GM18511 (cell line): ENCODE measurements at regions not wholly inside any gene's neighbourhood (a gene's known extent, or its start where the extent isn't known, plus 50 kb on each side); places are given as distances from the start of the nearest gene placed in this dataset.
"Not testable (repeated sequence)": the region's sequence is repeated elsewhere in the genome, so short reads cannot be mapped to it uniquely, and the experiment has no call there.

ENCODE experiments used
- ATAC-seq: cut with Tn5 transposase; IDR thresholded peaks from one replicate; pipeline ENCODE4 v1.9.1; 2021; ENCODE audit warnings: mild to moderate bottlenecking, moderate library complexity; ENCODE audit not compliant: unreplicated experiment

DNA sequence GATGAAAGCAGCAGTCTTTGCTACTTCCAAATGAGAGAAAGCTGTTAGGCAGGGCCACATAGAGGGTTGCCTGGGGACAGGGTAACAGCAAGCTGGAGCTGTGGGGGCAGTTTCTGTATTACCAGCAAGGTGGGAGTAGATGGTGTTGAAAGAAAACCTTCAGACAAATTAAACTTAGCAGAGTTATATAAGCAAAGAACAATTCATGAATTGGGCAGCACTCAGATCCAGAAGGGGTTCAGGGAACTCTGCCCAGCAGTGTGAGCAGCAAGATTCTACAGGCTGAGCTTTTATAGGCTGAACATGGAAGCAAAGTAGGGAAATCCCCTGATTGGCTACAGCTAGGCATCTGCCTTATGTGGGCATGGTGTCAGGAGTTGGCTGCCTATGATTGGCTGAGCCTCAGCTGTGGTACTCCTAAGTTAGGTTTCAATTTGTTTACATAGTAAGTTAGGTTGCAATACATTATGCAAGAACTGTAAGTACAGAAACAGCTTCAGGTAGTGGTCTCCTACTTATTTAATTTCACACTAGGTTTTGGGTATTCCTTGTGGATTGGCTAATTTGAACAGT, 64.1 kb upstream of the TMPRSS2 start:
- ATAC-seq = no peak

DNA sequence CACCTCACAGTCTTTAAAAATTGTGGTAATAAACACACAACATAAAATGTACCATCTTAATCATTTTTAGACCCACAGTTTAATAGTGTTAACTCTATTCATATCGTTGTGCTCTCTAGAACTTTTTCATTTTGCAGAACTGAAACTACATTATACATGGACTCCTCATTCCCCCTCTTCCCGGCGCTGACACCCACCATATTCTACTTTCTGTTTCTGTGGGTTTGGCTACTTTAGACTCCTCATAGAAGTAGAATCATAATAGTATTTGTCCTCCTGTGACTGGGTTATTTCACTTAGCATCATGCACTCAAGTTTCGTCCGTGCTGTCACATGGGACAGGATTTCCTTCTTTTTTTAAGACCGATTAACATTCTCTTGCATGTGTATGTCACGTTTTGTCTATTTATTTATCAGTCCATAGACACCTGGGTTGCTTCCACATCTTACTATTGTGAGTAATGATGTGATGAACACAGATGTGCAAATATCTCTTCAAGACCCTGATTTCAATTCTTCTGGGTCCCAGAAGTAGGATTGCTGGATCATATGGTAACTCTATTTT, 62.9 kb upstream of the TMPRSS2 start:
- ATAC-seq = peak; percentile 91

DNA sequence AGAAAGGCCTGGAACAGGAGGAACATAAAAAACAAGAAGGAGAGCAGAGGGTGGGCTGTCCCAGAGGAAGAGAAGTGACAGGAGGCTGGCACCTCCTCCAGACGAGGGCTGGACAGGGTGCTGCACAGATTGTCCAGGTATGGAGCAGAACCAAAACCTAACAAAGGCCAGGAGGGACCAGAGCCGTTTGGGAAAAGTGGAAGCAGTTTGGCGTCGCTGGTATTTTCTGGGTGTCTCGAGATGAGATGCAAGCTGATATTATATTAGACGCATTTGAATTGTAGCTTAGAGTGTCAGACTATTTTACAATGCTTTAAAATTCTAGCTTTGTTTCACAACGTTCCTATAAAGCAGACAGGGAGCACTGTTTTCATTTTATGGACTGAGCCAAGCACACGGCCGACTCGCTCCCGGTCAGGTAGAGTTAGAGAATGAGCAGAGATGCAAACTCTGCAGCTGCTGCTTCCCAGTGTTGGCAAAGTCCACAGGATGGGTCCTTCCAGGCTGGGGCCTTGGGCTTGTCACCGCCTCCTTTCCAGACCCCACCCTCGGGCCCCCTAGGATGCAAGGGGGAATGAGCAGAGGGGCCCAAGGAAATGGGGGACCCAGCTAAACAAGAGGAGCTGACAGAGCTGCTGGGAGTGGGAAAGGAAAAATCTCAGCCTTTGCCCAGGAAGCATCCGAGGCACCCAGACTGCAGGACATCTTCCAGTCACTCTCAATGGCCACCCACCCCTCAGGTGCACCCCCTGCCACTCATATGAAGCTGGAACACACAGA, 60.8 kb upstream of the TMPRSS2 start:
- no peak for ATAC-seq

DNA sequence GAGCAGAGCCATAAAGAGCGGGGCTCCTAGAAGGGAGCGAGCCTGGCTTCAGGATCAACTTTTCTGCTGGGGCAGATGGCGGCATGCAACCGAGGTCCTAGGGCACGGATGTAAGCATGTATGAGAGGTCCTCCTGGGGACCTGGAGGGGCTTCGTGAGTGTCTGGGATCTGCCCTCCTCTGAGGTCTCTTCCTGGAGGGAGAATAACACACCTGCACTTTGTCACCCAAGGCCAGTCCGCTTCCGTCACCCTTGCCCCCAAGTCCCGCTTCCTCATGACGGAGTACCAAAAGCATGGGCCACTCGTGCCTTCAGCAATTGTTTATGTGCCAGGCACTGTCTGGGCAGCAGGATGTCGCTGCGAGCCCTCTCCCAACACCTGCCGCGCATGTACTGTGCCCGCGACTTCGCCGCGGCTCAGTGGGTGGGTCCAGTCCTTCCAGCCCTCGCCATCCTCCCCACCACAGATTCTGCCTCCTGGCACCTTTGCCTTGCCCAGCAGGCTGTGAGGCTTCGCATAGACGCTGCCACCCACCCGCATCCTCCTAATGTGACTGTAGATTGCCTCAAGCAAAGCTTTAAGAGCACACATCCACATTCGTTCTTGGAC, 60.0 kb upstream of the TMPRSS2 start:
- ATAC-seq = no peak

DNA sequence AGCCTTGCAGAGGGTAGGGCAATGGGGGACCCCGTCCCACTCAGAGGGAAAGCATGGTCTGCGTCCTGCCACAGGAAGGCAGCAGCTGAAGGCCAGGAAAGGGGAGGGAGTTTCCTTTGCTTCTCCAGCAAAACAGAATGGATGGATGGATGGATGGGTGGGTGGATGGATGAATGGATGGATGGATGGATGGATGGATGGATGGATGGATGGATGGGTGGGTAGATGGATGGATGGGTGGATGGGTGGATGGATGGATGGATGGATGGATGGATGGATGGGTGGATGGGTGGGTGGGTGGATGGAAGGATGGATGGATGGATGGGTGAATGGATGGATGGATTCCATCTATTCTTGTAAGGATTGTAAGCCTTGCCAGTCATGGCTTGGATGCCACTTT, 59.3 kb upstream of the TMPRSS2 start:
- not testable (repeated sequence) for ATAC-seq

DNA sequence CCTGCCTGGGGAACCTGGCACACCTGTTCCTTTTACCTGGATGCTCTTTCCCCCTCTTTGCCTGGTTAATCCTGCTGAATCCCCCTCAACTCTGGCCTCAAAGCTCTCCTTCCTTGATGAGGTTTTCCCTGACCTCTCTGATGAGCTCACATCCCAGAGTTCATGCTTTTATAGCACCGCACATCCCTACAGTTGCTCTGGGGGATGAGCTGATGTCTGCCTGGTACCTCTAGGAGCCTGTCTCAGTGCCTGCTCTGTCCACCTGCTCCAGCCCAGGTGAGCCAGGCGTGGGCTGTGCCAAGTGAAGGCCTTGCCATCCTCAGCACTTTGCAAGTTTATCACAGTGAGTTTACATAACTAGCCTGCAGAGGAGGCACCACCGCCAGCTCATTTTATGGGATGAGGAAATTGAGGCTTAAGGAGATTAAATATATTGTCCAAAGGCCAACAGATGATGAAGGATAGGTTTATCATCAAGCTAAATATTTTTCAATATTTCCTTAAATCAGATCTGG, 58.6 kb upstream of the TMPRSS2 start:
- ATAC-seq = no peak

DNA sequence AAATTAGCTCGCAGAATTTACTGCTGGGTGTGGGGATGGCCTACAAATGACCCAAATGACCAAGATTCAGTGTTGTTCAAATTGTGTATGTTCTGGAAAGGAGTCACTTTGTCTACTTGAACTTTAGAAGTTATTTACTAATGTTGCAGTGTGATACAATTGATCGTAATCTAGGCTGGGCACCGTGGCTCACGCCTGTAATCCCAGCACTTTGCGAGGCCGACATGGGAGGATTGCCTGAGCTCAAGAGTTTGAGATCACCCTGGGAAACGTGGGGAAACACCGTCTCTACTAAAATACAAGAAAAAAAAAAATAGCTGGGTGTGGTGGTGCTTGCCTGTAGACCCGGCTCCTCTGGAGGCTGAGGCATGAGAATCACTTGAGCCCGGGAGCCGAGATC, 57.6 kb upstream of the TMPRSS2 start:
- ATAC-seq = no peak

DNA sequence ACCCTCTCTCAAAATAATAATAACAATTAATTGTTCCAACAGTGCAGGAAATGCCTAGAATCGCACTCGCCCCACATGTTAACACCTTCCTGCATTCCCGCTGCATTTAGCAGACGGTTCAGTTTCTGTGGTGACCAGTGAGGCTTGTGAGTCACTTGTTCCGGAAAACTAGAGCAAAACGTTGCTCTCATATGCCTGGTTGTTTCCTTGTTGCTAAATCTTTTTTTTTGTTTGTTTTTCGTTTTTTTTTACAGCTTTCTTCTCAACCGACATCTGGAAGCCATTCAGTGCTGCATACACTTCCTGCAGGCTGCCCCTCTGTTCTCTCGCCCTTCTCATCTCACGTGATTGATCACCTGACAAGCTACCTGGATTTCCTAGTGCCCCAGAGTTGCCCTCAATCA, 56.9 kb upstream of the TMPRSS2 start:
- ATAC-seq = no peak

DNA sequence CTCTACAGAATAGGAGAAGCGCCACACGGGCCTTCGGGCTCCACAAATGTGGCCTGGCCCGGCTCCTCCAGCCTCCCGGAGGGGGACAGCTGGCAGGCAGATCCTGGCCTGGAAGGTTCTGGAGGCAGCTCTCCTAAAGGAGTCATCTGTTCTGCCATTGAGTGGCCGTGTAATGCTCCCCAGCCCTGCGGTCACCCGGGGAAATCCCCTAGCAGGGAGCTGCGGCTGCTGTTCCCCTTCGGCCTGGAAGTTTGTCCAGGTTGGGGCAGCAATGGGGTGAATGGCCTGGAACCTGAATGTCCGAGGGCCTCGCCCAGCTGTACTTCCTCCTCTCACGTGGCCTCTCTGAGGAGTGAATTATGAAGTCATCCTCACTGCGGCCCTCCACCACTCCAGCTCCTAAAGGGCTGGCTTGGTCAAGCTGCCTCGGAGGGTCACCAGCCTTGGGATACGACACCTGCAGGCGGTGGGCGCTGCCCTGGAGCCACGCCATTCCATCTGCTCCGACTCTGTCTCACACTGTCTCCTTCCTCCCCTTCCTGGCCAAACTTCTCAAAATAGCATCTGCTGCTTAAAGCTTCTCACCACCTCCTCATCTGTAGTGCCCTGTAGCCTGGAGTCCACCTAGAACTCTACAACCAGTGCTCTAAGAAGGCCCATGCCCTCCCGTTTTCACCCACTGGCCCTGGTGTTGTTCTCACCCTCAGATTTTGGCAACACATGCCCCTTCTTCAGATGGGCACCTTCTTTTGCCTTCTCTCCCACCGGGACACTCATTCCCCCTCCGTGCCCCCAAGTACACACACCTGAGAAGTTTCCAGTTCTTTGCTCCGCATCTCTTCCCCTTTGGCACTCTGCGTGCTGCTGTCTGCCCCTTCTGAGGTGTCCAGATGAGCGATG, 54.4 kb upstream of the TMPRSS2 start:
- ATAC-seq = no peak

DNA sequence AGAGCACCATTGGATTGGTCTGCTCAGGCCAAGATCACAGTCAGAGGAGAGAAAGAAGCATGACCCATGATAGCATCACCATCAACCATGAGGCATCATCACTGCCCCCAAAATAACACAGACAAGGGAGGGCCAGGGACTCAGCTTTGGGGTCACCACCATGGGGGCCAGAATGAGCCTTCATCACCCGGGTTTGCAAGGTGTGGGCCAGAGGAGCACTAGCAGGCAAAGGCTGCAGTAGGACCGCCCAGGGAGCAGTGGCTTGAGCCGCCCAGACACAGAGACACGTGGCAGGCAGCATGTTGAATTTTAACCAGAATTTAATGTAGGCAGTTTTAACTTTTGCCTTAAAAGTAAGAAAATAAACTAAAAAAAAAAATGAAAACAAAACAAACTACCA, 53.7 kb upstream of the TMPRSS2 start:
- no peak for ATAC-seq

DNA sequence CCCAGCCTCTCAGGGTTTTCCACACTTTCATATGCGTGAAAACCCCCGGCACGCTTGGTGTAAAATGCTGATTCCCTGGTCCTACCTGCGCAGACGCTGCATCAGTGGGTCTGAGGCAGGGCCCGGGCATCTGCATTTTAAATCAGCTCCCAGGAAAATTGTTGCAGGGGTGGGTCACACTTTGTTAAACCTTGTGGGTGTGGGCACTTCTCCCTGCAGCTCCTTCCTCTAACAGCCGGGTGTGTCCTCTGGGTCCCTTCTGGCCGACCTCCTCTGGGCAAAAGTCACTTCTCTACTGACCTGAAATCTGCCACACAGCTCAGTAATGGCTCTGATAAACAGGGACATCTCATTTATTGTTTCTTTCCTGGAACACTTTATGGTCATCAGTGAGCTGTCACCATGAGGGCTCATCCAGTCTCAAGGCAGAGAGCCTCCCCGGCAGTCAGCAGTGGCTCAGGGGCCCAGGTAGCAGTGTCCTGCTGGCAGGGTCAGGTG, 52.8 kb upstream of the TMPRSS2 start:
- no peak for ATAC-seq

DNA sequence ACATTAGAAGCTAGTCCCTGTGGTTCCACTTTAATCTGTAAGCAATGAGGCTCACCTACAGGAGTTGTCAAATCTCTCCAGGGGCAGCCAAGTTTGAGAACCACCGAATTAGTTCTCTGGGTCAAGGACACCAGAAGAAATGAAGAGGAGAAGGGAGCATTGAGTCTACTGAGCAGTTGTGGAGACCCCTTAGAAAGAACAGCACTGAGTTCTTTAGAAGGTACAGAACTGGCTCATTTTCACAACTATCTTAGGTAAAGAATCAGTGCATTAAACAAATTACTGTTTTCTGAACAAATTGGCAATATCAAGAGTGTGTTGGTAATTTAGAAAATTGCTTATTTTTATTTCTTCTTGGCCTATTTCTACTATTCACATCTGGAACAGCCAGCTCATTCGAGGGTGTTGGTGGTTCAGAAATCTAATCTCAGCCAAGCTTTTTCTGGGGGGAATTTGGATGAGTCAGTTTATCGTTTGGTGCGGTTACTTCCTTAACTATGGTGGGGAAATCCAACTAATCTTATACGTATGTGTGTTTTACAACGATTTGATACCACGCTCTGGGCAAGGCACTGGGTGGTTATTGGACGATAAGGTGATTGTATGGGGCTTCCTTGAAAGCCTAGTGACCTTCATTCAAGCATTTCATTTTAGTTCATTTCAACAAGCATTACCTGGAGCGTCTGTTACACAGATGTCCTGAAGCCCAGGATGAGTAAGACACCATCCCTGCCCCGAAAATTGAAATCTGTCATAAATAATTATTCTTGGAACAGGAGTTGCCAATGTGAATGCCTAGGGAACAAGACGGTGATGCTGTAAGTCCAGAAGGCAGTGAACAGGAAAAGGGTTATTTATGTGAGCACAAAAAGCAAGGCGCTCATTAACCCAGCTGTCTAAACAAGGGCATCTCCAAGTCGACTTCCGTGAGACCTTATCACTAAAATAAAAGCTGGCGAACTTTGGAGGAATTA, 52.0 kb upstream of the TMPRSS2 start:
- peak; percentile 72 for ATAC-seq

DNA sequence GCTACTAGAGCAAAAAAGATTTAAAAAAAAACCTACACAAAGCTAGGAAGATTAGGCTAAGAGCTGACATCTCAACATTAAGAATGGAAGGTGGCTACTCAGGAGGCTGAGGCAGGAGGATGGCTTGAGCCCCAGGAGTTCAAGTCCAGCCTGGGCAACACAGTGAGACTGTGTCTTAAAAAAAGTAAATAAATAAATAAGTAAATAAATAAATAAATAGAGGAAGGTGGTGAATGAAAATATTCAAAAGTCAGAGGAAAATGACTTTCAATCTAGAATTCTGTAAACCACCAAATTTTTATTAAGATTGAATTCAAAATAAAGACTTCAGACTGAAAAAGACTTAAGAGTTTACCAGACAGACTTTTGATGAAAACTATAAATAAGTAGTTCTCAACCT, 50.9 kb upstream of the TMPRSS2 start:
- no peak for ATAC-seq

DNA sequence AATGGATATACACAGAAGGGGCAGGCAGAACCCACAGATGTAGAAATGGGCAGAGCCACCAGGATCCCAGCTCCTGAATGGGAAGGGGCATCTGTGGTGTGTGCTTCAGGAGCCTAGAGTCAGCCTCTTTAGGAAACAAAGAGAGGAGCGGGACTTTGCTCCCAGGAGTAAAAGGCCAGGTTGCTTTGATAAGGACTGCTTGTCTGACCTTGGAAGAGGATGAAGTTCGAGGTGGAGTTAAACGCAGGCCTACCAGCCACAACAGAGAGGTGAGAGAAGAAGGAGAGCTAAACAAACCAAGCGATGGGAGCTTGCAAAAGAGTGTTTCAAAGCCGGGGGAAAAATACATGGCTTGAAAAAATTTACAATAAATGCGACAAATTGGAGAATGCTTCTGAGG, 49.9 kb upstream of the TMPRSS2 start:
- no peak for ATAC-seq
